Psoas muscle (tissue), 7 donors: ENCODE measurements at regions not wholly inside any gene's neighbourhood (a gene's known extent, or its start where the extent isn't known, plus 50 kb on each side); places are given as distances from the start of the nearest gene placed in this dataset.

Experiments
- ATAC-seq, 4 donors: fragments of 200-7000 bp; cut with Tn5 transposase; one replicate each; pipeline ENCODE4 v1.9.1; 2020; ENCODE audit warnings: moderate library complexity in 3 of 4, mild to moderate bottlenecking in 2 of 4
- DNase-seq, 2 donors: peaks; one replicate each; pipeline ENCODE4 v3.0.0-alpha.2; 2020
- H3K27ac ChIP-seq: fragments of 200-600 bp; one replicate; pipeline ENCODE4 v1.8.0; 2022
- H3K27me3 ChIP-seq, 3 donors: fragments of 200-600 bp in 1 of 3; one replicate each; pipeline versions ENCODE4 v1.6.1 to v1.8.0; 2013 to 2022; ENCODE audit warnings: low read length in 2 of 3, mild to moderate bottlenecking in 2 of 3, moderate library complexity in 1 of 3; ENCODE audit not compliant: insufficient read depth in 3 of 3
- H3K36me3 ChIP-seq, 2 donors: fragments of 200-600 bp in 1 of 2; one replicate each; pipeline versions ENCODE4 v1.6.1 to v1.8.0; 2013 to 2022; ENCODE audit warnings: low read depth in 1 of 2, mild to moderate bottlenecking in 1 of 2, moderate library complexity in 1 of 2; ENCODE audit not compliant: insufficient read depth in 1 of 2
- H3K4me1 ChIP-seq: fragments of 200-600 bp; one replicate; pipeline ENCODE4 v1.8.0; 2022
- H3K4me3 ChIP-seq: fragments of 200-600 bp; one replicate; pipeline ENCODE4 v1.8.0; 2022; ENCODE audit warnings: mild to moderate bottlenecking
- H3K9me3 ChIP-seq: fragments of 200-600 bp; one replicate; pipeline ENCODE4 v1.8.0; 2022
- CTCF ChIP-seq: fragments of 200-600 bp; IDR thresholded peaks from one replicate; pipeline ENCODE4 v1.8.0; 2022; ENCODE audit warnings: antibody characterized with exemption
- WGBS, 3 donors: extraction: QIAGEN DNeasy Blood & Tissue Kit; methylation state at CpG; one replicate each; pipeline versions ENCODE4 v1.1.6 to v1.1.7; 2013; 5-methylcytosine and 5-hydroxymethylcytosine counted together
- intact Hi-C, 2 donors: fragments of 100-400 bp; cut with DNase I; formaldehyde crosslinking; loops; one replicate each; pipeline versions ENCODE4 v1.11.0 to v1.14.2; 2022
- donor health status: healthy with polysubstance abuse.
- donor health status: DM: no; HTN: no; CAD: no; lungs with moderate emphysema.
- donor health status: Bipolar disorder and iron deficiency.
- donor health status: healthy.
- donor health status: DM: yes; HTN: yes; CAD: no.
- donor health status: DM: no; HTN: no; CAD: no.
- donor health status: DM: yes; HTN: yes; CAD: no.

- no peak for TF ChIP-seq CTCF
- intact Hi-C loops: no loop called here
- no peak for DNase-seq
- no peaks in the 10 kb centered on the region for H3K36me3 ChIP-seq
- peaks cover 0 to 28% (median 9%) of the 10 kb centered on the region in 3 donors for H3K27me3 ChIP-seq
- no peak overlapping the region for H3K27ac ChIP-seq
- H3K4me1 ChIP-seq: no peaks in the 10 kb centered on the region
- H3K4me3 ChIP-seq: no peak overlapping the region
- WGBS, 3 donors: 86 to 94% (median 94%) methylated on average over 1 of the region's 1 CpG
- ATAC-seq: no peak
- H3K9me3 ChIP-seq: no peaks in the 10 kb centered on the region
Observed at GRCh38 chr16:86390335-86390734, 120.0 kb upstream of the FOXF1 start.

GRCh38 chr16:86391486-86391885, 118.8 kb upstream of the FOXF1 start:
- no peaks in the 10 kb centered on the region for H3K9me3 ChIP-seq
- H3K4me3 ChIP-seq: no peak overlapping the region
- no peaks in the 10 kb centered on the region for H3K36me3 ChIP-seq
- TF ChIP-seq CTCF: no peak
- H3K4me1 ChIP-seq: no peaks in the 10 kb centered on the region
- intact Hi-C loops: no loop called here
- H3K27me3 ChIP-seq: peaks cover 0 to 27% (median 9%) of the 10 kb centered on the region in 3 donors
- ATAC-seq (no peak), DNase-seq (no peak)
- H3K27ac ChIP-seq: no peak overlapping the region
- 83 to 90% (median 84%) methylated on average over 6 of the region's 6 CpGs for WGBS, 3 donors

GRCh38 chr16:86391984-86392383, 118.3 kb upstream of the FOXF1 start:
- Histone ChIP-seq H3K4me3 (no peak overlapping the region), H3K27me3 (peaks cover 0 to 30% (median 9%) of the 10 kb centered on the region in 3 donors), H3K9me3 (no peaks in the 10 kb centered on the region), H3K27ac (no peak overlapping the region), H3K4me1 (no peaks in the 10 kb centered on the region), H3K36me3 (no peaks in the 10 kb centered on the region)
- TF ChIP-seq CTCF: no peak
- no peak for DNase-seq
- intact Hi-C loops: no loop called here
- ATAC-seq: no peak
- WGBS, 3 donors: 69 to 75% (median 74%) methylated on average over 9 of the region's 9 CpGs

GRCh38 chr16:86392436-86393152, 117.7 kb upstream of the FOXF1 start:
- intact Hi-C loops: no loop called here
- no peak for DNase-seq
- WGBS, 3 donors: 81 to 84% (median 83%) methylated on average over 8 of the region's 8 CpGs
- ATAC-seq: no peak
- Histone ChIP-seq H3K4me3 (no peak overlapping the region), H3K9me3 (no peaks in the 10 kb centered on the region), H3K27me3 (peaks cover 0 to 28% (median 7%) of the 10 kb centered on the region in 3 donors), H3K27ac (no peak overlapping the region), H3K4me1 (no peaks in the 10 kb centered on the region), H3K36me3 (no peaks in the 10 kb centered on the region)
- TF ChIP-seq CTCF: no peak
